ENCODE measurements at regions not wholly inside any gene's neighbourhood (a gene's known extent, or its start where the extent isn't known, plus 50 kb on each side); places are given as distances from the start of the nearest gene placed in this dataset.
"Not testable (repeated sequence)": the region's sequence is repeated elsewhere in the genome, so short reads cannot be mapped to it uniquely, and the experiment has no call there.

DNA sequence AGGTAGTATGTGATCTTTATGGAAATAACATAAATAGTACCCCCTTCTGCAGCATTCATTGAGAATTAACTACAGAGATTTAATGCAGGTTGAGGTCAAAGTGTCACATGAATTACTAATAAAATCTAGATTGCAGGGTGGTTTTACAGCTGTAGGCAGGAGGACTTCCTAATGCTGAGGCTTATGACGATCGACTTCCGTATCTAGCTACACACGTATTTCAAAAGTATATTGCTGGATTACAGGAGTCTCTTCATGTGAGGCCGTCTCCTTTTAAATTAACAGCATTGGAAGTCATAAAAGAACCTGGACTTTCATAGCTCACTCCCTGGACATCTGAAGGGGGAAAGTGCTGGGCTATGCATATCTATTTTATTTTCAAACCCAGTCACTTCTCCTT, 180.9 kb downstream of the OSTF1 start:
- WGBS, 2 donors: 95 to 96% methylated on average over 5 of the region's 5 CpGs
- Histone ChIP-seq H3K36me3 (ENCODE audit: low read depth, missing control alignments) (no peaks in the 10 kb centered on the region), H3K9me3 (no peaks in the 10 kb centered on the region), H3K4me1 (no peaks in the 10 kb centered on the region), H3K27ac (no peak overlapping the region), H3K27me3 (no peaks in the 10 kb centered on the region), H3K4me3 (no peak overlapping the region)
- intact Hi-C loops (cut with DNase I; ENCODE audit: low total_unique reads): loop anchor here (10.0 kb wide), 1 partner anchor 596 kb away; no protein-coding TSS in a partner anchor
- no peak for DNase-seq
- no peak for TF ChIP-seq POLR2A (IDR thresholded peaks at IDR 0.05)
- TF ChIP-seq, protein P1, sequence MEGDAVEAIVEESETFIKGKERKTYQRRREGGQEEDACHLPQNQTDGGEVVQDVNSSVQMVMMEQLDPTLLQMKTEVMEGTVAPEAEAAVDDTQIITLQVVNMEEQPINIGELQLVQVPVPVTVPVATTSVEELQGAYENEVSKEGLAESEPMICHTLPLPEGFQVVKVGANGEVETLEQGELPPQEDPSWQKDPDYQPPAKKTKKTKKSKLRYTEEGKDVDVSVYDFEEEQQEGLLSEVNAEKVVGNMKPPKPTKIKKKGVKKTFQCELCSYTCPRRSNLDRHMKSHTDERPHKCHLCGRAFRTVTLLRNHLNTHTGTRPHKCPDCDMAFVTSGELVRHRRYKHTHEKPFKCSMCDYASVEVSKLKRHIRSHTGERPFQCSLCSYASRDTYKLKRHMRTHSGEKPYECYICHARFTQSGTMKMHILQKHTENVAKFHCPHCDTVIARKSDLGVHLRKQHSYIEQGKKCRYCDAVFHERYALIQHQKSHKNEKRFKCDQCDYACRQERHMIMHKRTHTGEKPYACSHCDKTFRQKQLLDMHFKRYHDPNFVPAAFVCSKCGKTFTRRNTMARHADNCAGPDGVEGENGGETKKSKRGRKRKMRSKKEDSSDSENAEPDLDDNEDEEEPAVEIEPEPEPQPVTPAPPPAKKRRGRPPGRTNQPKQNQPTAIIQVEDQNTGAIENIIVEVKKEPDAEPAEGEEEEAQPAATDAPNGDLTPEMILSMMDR (IDR thresholded peaks at IDR 0.05): no peak

DNA sequence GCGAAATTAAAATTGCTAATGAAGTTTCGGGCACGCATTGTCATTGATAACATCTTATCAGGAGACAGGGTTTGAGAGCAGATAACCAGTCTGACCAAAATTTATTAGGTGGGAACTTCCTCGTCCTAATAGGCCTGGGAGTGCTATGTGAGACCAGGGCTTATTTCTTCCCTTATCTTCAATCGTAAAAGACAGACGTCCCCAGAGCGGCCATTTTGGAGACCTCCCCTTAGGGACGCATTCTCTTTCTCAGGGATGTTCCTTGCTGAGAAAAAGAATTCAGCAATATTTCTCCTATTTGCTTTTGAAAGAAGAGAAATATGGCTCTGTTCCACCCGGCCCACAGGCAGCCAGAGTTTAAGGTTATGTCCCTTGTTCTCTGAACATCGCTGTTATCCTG, 184.7 kb downstream of the OSTF1 start:
- H3K4me3 ChIP-seq; DNase-seq; H3K9me3 ChIP-seq; intact Hi-C loops (cut with DNase I; ENCODE audit: low total_unique reads); H3K4me1 ChIP-seq; H3K27ac ChIP-seq; H3K36me3 ChIP-seq (ENCODE audit: low read depth, missing control alignments); H3K27me3 ChIP-seq: not testable (repeated sequence)
- 91 to 92% methylated on average over 10 of the region's 10 CpGs for WGBS, 2 donors

DNA sequence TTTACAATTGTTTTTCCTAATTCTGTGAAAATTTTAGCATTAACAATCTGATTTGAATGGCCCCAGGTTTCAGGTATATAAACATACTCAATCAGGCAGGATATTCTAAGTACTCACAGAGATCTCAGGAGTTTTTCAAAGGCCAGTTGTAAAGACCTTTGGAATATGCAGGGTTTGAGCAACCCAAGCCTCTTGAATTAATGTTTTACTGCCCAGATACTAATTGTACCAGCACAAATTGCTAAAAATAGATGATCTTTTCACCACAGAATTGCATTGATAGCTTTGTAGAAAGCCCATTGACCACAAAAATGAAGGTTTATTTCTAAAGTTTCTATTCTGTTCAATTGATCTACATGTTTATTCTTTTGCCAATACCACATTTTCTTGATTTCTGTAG, 186.5 kb downstream of the OSTF1 start:
- no peak overlapping the region for H3K4me3 ChIP-seq
- no peaks in the 10 kb centered on the region for H3K36me3 ChIP-seq (ENCODE audit: low read depth, missing control alignments)
- H3K9me3 ChIP-seq: no peaks in the 10 kb centered on the region
- H3K4me1 ChIP-seq: no peaks in the 10 kb centered on the region
- no peak for DNase-seq
- TF ChIP-seq, protein P1 (IDR thresholded peaks at IDR 0.05): no peak
- TF ChIP-seq POLR2A (IDR thresholded peaks at IDR 0.05): no peak
- no peaks in the 10 kb centered on the region for H3K27me3 ChIP-seq
- intact Hi-C loops (cut with DNase I; ENCODE audit: low total_unique reads): no loop called here
- H3K27ac ChIP-seq: no peak overlapping the region

DNA sequence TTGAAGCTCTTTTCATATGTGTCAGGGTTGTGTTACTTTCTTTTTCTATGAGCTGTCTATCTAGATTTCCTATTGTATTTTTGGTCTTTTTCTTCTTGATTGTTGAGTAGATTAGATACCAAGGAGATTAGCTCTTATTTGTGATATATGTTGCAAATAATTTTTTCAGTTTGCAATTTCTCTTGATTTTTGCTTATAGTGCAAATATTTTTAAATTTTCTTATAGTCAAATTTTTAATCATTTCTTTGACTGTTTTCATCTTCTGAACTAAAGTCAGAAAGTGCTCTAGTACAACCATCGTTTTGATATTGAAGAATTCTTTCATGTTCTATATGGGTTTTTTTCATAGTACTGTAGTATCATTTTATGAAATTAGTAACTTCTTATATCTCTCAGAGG, 193.7 kb downstream of the OSTF1 start:
- H3K4me3 ChIP-seq: no peak overlapping the region
- DNase-seq: no peak
- TF ChIP-seq POLR2A (IDR thresholded peaks at IDR 0.05): no peak
- TF ChIP-seq, protein P1 (IDR thresholded peaks at IDR 0.05): no peak
- H3K27me3 ChIP-seq: no peaks in the 10 kb centered on the region
- WGBS, 2 donors: 69 to 80% methylated on average over 1 of the region's 1 CpG
- no peaks in the 10 kb centered on the region for H3K4me1 ChIP-seq
- H3K9me3 ChIP-seq: no peaks in the 10 kb centered on the region
- H3K27ac ChIP-seq: no peak overlapping the region
- no peaks in the 10 kb centered on the region for H3K36me3 ChIP-seq (ENCODE audit: low read depth, missing control alignments)
- intact Hi-C loops (cut with DNase I; ENCODE audit: low total_unique reads): no loop called here

DNA sequence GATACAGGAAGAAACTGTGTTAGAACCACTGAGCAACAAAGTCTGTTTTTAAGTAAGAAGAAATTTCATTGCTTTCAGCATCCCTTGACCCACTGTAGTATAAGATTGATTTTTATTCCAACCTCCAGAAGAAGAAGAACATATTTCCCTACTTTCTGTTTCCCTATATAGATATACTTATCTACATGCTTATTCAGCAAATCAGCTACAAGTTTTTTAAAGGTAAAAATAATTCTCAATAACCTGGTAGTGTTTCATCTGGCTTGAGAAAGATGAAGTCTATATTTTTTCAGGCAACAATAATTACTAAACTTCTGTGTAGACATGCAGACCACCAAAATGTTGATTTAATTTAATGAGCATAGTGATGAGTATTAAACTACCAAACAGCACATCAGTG, 201.0 kb downstream of the OSTF1 start:
- H3K27ac ChIP-seq: no peak overlapping the region
- no peaks in the 10 kb centered on the region for H3K27me3 ChIP-seq
- no peaks in the 10 kb centered on the region for H3K4me1 ChIP-seq
- no peak for TF ChIP-seq POLR2A (IDR thresholded peaks at IDR 0.05)
- TF ChIP-seq, protein P1 (IDR thresholded peaks at IDR 0.05): no peak
- H3K4me3 ChIP-seq: no peak overlapping the region
- intact Hi-C loops (cut with DNase I; ENCODE audit: low total_unique reads): no loop called here
- H3K36me3 ChIP-seq (ENCODE audit: low read depth, missing control alignments): no peaks in the 10 kb centered on the region
- no peak for DNase-seq
- H3K9me3 ChIP-seq: no peaks in the 10 kb centered on the region

All from testis (tissue), 2 donors.